SH-SY5Y (cell line): ENCODE measurements at regions not wholly inside any gene's neighbourhood (a gene's known extent, or its start where the extent isn't known, plus 50 kb on each side); places are given as distances from the start of the nearest gene placed in this dataset.

Source experiments
- GATA2 ChIP-seq: IDR thresholded peaks from 2 replicates; pipeline ENCODE4 v1.6.1; 2011; ENCODE audit warnings: mild to moderate bottlenecking, low read depth, low read length
- GATA3 ChIP-seq: IDR thresholded peaks from 2 replicates; pipeline ENCODE4 v1.6.1; 2011; ENCODE audit warnings: low read depth, mild to moderate bottlenecking, low read length, moderate library complexity

- no peak for TF ChIP-seq GATA2
- TF ChIP-seq GATA3: no peak
Measured at GRCh38 chr10:78190051-78190825, 156.6 kb downstream of the RPS24 start.
